ENCODE measurements at regions not wholly inside any gene's neighbourhood (a gene's known extent, or its start where the extent isn't known, plus 50 kb on each side); places are given as distances from the start of the nearest gene placed in this dataset.
"Not testable (repeated sequence)": the region's sequence is repeated elsewhere in the genome, so short reads cannot be mapped to it uniquely, and the experiment has no call there.

DNA sequence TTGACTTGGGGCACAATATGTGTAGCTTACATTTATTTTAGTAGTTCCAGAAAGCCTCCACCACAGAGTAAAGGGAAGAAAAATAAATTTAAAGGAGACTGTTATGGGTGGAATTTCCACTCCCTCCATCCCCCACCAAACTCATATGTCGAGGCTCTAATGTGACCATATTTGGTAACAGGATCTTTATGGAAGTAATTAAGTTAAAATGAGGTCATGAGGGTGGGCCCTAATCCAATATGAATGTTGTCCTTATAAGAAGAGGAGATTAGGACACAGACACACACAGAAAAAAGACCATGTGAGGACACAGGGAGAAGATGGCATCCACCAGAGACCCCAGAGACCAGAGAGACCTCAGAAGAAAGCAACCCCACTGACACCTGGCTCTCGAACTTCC, 189.7 kb downstream of the EDN1 start:
- DNase-seq: no peak

DNA sequence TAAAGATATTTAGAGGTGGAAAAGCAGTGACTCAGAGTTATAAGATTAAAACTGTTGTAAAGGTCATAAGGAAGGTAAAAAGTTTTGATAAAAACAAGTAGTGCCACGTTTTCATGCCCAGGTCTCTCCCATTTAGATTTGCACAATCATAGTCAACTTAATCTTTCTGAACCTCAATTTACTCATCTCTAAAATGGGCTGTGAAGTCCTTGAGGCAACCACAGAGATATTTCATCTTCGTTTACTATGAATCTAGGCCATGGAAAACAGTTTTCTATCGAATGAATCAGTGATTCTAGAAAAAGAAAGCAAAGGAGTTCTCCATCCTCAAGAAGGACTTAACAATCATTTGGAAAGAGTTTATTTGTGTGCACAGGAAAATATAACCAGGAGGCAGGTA, 190.2 kb downstream of the EDN1 start:
- no peak for DNase-seq

DNA sequence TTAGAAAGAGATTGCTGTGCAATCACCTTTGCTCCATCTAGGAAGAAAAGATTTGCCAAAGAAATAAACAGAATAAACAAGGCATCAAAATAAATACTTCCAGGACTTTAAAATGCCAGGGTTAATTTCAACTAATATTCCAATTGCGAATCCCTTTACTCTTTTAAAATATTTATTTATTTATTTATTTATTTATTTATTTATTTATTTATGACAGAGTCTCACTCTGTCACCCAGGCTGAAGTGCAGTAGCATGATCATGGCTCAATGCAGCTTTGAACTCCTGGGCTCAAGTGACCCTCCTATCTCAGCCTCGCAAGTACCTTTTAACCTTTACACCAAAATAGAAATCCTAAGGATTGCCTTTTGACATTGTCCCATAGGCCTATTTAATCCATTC, 191.1 kb downstream of the EDN1 start:
- no peak for DNase-seq

DNA sequence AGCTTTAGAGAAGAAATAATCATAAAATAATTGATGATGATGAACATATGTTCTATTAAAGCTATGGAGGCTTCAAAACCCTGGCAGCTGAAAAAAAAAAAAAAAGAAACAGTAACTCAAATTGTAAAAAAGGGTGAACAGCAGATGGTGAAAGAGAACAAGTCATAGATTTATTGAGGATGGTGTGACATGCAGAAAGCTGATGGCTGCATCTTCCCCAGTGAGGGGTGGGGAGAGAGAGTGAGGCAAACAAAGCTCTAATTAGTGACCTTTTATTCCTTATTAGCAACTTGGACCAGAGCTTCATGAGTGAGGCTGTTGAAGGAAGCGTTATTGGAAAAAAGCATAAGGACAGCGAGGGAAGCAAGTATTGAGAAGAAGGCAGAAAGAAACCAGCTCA, 191.7 kb downstream of the EDN1 start:
- no peak for DNase-seq

DNA sequence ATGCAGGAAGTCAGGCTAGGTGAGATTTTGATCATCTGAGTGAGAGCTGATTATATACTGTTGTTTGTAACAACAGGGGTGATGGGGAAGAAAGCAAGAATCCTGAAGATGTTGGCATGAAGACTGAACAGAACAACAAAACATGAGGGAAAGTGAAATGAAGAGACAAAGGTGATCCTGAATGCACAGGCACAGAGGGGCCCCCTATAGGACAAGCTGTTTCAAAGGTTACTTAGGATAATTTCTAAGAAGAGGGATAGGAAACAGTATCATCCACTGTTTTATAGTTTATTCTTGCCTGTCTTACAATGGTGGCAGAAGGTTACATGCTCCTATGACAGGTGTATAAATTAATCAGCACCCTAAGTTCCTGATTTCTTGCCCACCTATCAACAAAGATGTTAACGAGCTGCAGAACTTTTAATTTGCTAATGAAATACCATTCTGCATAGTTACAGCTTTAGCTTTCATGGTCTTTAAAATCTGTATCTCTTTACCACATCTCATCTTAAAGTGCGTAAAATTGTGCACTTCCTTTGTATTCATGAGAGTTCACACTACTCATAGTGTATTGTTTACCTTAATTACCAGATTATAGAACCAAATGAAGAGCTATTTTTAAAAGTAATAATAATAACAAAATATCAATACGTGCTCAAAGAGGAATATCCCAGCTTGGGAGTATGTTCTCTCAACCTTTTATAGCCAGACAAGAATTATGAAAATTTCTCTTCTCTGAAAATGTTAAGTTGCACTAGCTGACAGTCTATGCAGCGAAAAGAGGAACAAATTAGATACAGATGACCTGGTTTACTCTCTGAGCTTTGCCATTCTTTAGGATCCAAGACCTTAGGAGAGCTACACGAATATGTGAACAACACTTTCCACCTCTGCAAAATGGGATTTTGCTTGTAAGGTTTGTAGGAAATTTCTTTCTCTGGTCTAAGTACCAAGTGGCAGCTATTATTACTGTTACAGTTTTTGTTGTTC, 192.5 kb downstream of the EDN1 start:
- DNase-seq: no peak

DNA sequence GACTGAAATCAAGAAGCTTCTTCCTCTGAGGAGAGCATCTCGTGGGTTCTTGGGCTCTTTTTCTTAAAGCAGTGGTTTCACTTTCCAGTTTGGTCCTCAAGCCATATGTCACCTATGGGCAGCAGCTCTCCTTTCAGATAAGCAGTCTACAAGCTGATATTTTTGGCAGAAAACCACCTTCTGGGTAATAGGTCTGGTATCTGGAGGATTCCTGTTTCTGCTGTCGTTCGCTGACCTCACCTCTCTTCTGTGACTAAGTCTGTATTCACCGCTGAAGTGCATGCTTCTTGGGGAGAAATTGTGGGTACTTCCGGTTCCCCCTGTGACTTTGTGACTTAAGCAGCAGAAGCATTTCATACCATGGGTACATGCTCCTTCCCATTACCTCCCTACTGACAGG, 193.6 kb downstream of the EDN1 start:
- no peak for DNase-seq

DNA sequence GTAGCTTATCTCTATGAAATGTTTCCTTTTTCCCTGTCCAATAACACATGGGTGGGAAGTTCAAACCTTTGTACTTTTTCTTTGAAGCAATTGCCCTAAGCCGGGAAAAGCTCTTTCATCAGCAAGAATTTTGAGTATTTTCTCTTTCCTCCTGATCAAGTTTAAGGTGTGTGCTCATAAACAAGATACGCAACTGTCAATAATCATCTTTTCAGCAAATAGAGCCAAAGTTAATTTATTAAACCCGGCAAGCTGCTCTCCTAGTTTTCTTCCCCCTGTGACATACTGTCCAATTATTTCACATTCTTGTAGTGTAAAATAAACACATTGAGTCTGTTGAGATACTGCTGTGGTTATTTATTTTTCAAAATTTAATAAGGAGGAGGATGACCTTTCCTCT, 194.4 kb downstream of the EDN1 start:
- DNase-seq: no peak

DNA sequence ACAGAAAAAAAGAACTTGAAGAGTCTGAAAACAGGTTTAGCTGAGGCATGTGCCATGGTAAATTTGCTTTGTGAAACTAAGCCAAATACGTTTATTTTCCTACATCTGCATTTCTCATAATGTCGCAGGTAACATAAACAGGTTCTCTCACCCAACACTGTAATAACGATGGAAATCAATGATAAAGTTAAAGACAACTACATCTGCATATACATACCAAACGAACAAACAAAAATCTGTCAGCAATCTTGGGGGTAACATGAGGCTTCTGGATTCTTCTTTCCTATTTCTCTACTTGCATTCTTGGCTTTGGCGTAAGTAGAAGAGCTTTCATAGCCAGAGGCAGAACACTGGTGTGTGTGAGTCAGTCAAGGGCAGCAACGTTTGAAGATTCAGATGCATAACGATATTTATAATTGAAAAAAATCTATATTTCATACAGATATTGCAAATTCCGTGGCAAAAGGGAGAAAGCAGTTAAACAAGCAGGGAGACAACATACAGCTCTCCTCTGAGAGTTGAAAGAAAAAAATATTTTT, 195.1 kb downstream of the EDN1 start:
- no peak for DNase-seq

DNA sequence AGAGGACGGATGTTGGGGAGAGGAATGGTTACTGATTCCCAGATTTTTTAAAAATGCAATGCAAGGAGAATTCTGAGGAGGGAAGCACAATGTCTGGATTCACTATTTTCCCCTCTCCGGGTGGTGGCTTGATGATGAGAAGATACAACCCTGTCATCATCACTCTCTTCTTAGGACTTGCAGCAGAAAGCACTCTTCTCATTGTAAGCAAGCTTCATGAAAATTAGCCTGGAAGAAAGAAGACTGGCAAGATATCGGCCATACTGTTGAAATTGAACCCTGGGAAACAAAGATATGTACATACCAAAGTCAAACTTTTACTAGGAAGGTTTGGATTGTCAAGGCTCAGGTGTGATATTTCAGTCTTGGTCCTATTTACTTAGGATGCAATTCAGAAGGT, 195.7 kb downstream of the EDN1 start:
- DNase-seq: no peak

DNA sequence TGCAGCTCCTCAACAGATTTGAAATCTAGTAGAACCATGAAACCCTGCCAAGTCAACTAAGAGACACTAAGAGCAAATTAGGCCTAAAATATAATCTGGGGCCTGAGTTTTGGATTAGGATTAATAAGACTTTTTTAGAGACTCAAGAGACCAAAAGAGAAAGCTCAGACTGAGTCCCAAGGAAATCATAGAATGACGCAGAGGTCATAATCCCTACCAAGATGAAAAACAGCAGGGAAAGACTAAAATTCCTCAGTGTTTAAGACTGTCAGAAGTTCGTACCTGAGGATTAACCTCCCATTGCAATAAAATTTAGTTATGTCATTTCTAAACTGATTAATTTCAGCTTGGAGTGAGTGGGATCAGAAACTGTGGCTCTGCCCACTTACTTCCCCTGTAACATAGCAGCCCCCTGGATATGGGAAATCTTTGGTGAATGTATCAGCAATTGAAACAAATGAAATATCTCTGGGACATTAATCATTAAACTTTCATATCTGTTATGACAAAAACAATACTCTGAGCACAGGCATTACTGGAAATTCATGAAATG, 200.3 kb downstream of the EDN1 start:
- DNase-seq: no peak

DNA sequence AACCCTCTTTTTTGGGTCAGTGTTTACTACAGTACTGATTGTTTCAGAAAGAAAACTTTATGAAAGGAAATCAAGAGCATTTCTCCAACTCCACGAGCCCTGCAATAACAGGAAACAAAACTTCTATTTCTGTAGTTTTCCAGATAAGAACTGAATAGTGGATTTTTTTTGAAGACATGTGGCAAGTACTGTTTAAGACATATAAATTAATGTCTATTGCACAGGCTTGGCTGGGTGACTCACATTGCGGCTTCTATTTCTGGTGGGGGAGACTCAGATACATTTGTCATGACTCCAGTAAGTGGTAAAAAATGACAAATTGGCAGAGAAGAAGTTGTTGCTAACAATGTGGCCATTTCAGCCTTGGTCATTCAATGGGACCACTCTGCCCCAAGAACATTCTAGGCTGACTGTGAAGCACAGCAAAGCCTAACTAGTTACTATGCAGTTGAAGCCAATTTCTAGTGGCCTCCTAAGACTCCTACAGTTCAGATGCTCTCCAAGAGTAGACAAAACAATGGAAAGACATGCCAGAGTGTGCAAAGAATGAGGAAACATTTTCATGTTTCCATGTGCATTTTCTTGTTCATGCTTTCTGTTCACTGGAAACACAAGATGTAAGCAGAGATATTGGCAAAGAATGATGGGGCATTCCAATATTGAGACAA, 200.9 kb downstream of the EDN1 start:
- no peak for DNase-seq

DNA sequence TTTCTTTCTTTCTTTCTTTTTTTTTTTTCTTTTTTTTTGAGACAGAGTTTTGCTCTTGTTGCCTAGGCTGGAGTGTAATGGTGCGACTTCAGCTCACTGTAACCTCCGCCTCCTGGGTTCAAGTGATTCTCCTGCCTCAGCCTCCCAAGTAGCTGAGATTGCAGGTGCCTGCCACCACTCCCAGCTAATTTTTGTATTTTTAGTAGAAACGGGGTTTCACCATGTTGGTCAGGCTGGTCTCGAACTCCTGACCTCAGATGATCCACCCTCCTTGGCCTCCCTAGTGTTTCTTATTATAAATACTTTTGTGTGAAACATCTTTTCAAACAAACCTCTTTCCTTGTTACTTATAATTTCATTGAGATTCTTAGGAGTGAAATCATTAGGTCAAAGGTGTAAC, 202.8 kb downstream of the EDN1 start:
- DNase-seq: not testable (repeated sequence)

DNA sequence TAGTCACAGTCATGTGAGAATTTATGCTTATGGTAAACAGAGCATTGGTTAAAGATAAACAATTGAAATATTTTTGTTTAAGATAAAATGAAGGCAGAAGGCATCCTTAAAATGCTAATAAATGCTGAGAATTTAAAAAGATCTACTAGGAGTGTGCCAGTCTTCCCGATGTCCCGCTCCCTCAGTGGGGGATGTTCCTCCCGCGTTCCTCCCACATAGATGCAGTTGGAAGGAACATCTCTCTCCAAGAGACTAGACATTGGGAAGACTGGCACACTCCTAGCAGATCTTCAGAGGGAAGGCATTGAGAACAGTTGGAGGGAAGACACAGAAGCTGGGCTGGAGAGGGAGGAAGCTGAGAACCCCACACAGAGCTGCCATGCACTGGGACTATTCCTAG, 203.3 kb downstream of the EDN1 start:
- DNase-seq: no peak

DNA sequence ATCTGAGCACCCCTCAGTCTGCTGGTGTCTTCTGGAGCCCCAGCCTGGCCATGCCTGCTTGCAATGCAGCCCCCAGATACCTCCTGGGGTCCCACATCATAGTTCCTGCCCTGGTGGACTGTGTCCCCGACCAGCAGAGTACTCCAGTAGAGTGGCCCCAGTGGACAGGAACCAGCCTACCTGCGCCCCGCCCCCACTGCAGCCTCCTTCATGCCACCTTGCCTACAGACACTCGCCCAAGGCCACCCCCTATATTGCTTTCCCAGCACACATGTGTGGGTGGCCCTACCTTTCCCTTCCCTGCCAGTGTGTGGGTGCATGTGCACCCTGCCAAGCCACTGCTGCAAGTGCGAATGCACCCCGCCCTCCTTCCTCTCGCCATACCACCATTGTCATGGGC, 204.0 kb downstream of the EDN1 start:
- no peak for DNase-seq

DNA sequence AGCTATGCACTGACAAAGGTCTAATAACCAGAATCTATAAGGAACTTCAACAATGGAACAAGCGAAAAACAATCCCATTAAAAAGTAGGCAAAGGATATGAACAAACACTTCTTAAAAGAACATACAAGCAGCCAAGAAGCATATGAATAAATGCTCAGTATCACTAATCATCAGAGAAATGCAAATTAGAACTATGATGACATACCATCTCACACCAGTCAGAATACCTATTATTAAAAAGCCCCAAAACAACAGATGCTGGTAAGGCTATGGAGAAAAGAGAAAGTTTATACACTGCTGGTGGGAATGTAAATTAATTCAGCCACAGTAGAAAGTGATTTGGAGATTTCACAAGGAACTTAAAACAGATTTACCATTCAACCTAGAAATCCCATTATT, 211.8 kb downstream of the EDN1 start:
- no peak for DNase-seq

DNA sequence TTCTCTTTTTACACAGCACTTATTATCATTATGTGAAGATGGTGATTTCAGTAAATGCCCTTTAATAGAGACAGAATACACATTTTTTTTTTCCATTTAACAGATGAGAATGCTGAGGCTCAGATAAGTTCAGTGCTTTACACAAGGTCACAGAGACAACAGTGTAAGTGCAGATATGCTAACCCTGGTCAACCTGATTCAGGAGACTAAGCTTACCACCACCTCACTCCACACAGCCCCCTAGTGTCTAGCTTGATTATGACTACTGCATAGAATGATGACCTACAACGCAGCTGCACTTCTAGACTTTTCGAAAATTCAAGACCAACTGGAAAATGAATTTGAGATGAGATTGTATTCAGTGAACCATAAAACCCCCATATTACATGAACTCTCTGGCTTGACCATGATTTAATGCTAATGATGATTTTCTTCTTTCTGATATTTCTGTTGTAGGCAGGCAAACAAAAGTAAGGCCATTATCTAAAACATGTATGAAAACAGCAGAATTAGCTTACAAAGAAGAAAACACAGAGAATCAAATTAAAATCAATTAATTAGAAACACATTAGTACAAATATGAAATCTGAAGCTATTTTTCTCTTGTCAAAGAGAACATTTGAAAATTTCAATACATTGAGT, 212.1 kb upstream of the PHACTR1 start:
- no peak for DNase-seq

DNA sequence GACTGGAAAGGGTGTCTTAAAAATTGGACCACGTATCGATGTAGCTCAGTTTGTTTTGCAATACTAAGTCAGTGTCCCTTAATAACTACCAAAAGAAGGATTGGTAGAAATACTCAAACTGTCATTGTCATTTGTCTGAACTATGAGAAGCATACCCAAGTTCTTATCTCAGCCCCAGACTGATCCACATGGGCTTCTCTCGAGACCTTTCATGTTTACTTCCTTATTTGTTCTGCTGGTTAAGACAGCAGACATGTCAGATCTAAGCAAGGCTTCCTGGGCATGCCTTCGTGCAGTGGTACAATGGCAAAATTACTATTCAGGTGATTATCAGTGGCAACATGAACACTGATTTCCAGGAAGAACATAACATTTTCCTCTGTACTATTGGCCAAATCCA, 211.1 kb upstream of the PHACTR1 start:
- no peak for DNase-seq

DNA sequence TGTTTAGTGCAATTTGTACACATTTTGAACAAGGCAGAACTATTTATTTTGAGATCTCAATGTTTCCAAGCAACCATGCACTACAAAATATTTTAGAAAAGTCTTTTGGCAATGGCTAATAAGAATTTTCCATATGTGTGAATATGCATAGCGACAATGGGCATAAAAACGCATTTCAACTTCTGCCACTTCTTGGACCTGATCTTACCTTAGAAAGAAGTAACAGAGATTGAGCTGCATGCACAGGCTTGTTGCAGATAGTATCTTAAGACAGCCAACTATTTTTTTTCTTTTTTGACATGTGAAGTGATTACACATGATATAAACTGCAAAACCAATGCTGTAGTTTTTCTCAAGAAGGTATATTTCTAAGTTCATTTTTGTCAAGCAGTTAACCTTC, 210.4 kb upstream of the PHACTR1 start:
- DNase-seq: no peak

DNA sequence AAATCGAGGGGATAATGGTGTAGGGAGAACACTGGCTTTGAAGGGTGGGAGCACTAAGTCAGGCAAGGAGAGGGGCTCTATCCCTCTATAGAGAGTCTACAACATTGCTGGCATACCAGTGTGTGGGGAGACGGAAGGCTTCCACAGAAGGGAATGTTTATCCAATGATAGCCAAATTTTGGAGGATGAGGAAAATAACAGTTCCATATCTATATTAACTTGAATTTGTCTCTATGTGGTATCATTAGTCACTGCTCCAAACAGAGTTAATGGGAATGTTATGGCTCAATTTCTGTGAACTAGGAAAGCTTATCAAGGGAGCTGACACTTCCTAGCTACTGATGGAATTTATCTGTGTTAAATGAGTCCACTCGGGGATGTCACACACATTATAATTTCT, 208.9 kb upstream of the PHACTR1 start:
- DNase-seq: no peak

DNA sequence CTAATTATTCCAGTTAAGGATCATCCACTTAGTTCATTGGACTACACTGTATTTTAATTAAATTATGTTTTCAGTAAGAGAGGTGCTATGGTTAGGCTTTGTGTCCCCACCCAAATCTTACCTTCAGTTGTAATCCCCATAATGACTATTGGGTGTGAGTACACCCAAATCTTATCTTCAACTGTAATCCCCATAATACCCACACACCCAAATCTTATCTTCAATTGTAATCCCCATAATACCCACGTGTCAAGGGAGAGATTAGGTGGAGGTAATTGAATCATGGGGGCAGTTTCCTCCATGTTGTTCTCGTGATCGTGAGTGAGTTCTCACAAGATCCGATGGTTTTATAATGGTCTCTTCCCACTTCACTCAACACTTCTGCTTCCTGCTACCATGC, 208.0 kb upstream of the PHACTR1 start:
- DNase-seq: no peak

DNA sequence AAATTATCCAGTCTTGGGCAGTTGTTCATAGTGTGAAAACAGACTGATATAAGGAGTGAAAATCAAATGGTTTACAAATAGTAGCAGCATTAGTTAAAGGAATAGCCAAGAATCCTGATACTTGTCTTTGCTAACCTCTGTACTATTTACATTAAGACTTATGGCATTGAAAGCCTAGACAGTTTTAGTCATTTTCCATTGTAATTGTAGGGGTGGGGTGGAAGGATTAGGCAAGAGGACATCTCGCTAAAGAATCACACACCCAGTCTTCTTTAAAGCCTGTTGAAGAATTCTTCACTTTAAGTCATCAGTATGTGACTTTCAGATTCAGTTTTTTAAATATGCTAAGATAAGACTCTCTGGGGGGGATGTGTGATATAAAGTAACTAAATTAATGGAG, 207.5 kb upstream of the PHACTR1 start:
- DNase-seq: no peak

DNA sequence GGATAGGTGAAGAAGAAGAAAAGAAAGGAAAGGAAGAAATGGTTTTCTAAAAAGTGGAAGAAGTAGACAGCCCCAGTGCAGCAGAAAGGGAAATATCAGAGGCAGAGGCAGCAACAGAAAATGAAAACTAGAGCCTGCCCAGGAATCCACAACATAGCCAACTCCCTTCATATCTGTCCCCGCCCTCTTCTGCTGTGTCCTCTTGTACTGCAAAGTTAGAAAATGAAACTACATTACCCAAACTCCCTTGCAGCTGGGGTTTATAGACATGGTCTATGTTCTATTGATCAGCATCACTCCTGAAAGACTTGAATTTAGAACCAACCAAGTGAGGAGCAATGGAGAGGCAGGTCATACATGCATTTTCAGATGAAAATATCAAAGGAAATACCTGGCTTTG, 200.5 kb upstream of the PHACTR1 start:
- no peak for DNase-seq

DNA sequence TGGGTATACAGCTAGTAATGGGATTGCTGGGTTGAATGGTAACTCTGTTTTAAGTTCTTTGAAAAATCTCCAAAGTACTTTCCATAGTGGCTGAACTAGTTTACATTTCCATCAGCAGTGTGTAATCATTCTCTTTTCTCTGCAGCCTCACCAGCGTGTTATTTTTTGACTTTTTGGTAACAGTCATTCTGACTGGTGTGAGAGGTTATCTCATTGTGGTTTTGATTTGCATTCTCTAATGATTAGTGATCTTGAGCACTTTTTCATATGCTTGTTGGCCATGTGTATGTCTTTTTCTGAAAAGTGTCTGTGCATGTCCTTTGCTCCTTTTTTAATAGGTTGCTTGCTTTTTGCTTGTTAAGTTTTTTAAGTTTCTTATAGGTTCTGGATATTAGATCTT, 194.2 kb upstream of the PHACTR1 start:
- DNase-seq: no peak
